ENCODE measurements at regions not wholly inside any gene's neighbourhood (a gene's known extent, or its start where the extent isn't known, plus 50 kb on each side); places are given as distances from the start of the nearest gene placed in this dataset.

GRCh38 chr11:22920939-22921565 is 60.8 kb upstream of the CCDC179 start:
- Histone ChIP-seq H3K4me3 (ENCODE audit: low read length) (no peak overlapping the region), H4K20me1 (ENCODE audit: control insufficient read depth, insufficient read depth, low read depth, low read length) (no peaks in the 10 kb centered on the region), H3K9me2 (replicated peaks; ENCODE audit: control insufficient read depth, low read length) (no peaks in the 10 kb centered on the region), H3K36me3 (ENCODE audit: control insufficient read depth, low read length) (no peaks in the 10 kb centered on the region), H3K9me3 (ENCODE audit: control insufficient read depth, insufficient read depth, low read length) (no peaks in the 10 kb centered on the region), H3K27ac (ENCODE audit: low read depth, low read length) (no peak overlapping the region), H3K4me1 (ENCODE audit: control insufficient read depth, low read length) (no peaks in the 10 kb centered on the region), H3K79me2 (ENCODE audit: control insufficient read depth, low read length) (no peaks in the 10 kb centered on the region), H3K27me3 (ENCODE audit: control insufficient read depth, low read length) (no peaks in the 10 kb centered on the region), H3F3A (ENCODE audit: control insufficient read depth, insufficient read depth) (no peaks in the 10 kb centered on the region), H3K4me2 (ENCODE audit: low read length) (no peak overlapping the region)
- no peak for TF ChIP-seq EZH2phosphoT487 (IDR thresholded peaks at IDR 0.05; ENCODE audit: borderline replicate concordance, low read length)
- TF ChIP-seq CTCF (IDR thresholded peaks at IDR 0.05; ENCODE audit: low read depth, low read length, poor library complexity, severe bottlenecking): peak; percentile 62

DNA sequence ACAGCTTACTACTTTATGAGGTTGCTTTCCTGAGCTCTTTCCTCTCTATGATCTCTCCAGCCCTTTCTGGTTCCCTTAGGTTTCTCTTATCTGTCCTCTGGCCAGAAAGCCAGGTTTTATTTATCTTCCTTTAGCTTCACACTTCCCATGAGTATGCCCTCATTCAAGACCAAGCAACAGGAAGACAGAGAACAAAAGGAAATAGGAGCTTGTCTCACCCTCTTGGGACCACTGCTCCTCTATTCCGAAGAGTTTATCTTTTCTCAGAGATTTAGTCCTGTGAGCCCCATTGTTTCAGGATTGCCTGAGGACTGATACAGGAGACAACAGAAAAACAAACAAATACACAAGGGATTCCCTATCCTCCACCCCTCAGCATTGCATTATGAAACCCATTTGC is 62.4 kb upstream of the CCDC179 start:
- H3K9me2 ChIP-seq (replicated peaks; ENCODE audit: control insufficient read depth, low read length): no peaks in the 10 kb centered on the region
- H3K27ac ChIP-seq (ENCODE audit: low read depth, low read length): no peak overlapping the region
- H3K27me3 ChIP-seq (ENCODE audit: control insufficient read depth, low read length): no peaks in the 10 kb centered on the region
- no peak overlapping the region for H3K4me3 ChIP-seq (ENCODE audit: low read length)
- no peaks in the 10 kb centered on the region for H3K4me1 ChIP-seq (ENCODE audit: control insufficient read depth, low read length)
- no peak overlapping the region for H3K4me2 ChIP-seq (ENCODE audit: low read length)
- H4K20me1 ChIP-seq (ENCODE audit: control insufficient read depth, insufficient read depth, low read depth, low read length): no peaks in the 10 kb centered on the region
- H3K79me2 ChIP-seq (ENCODE audit: control insufficient read depth, low read length): no peaks in the 10 kb centered on the region
- no peaks in the 10 kb centered on the region for H3F3A ChIP-seq (ENCODE audit: control insufficient read depth, insufficient read depth)
- TF ChIP-seq EZH2phosphoT487 (IDR thresholded peaks at IDR 0.05; ENCODE audit: borderline replicate concordance, low read length) (no peak), CTCF (IDR thresholded peaks at IDR 0.05; ENCODE audit: low read depth, low read length, poor library complexity, severe bottlenecking) (no peak)
- no peaks in the 10 kb centered on the region for H3K9me3 ChIP-seq (ENCODE audit: control insufficient read depth, insufficient read depth, low read length)
- no peaks in the 10 kb centered on the region for H3K36me3 ChIP-seq (ENCODE audit: control insufficient read depth, low read length)

- H3K9me3 ChIP-seq (ENCODE audit: control insufficient read depth, insufficient read depth, low read length): no peaks in the 10 kb centered on the region
- H3K4me3 ChIP-seq (ENCODE audit: low read length): no peak overlapping the region
- H3F3A ChIP-seq (ENCODE audit: control insufficient read depth, insufficient read depth): no peaks in the 10 kb centered on the region
- H3K27ac ChIP-seq (ENCODE audit: low read depth, low read length): no peak overlapping the region
- H3K36me3 ChIP-seq (ENCODE audit: control insufficient read depth, low read length): no peaks in the 10 kb centered on the region
- H3K4me2 ChIP-seq (ENCODE audit: low read length): no peak overlapping the region
- no peaks in the 10 kb centered on the region for H3K4me1 ChIP-seq (ENCODE audit: control insufficient read depth, low read length)
- TF ChIP-seq EZH2phosphoT487 (IDR thresholded peaks at IDR 0.05; ENCODE audit: borderline replicate concordance, low read length) (no peak), CTCF (IDR thresholded peaks at IDR 0.05; ENCODE audit: low read depth, low read length, poor library complexity, severe bottlenecking) (no peak)
- H3K9me2 ChIP-seq (replicated peaks; ENCODE audit: control insufficient read depth, low read length): no peaks in the 10 kb centered on the region
- H3K27me3 ChIP-seq (ENCODE audit: control insufficient read depth, low read length): no peaks in the 10 kb centered on the region
- no peaks in the 10 kb centered on the region for H4K20me1 ChIP-seq (ENCODE audit: control insufficient read depth, insufficient read depth, low read depth, low read length)
- no peaks in the 10 kb centered on the region for H3K79me2 ChIP-seq (ENCODE audit: control insufficient read depth, low read length)
These were observed 63.3 kb upstream of the CCDC179 start for GRCh38 chr11:22923561-22923960.

Data from DOHH2 (cell line).